ENCODE measurements at regions not wholly inside any gene's neighbourhood (a gene's known extent, or its start where the extent isn't known, plus 50 kb on each side); places are given as distances from the start of the nearest gene placed in this dataset.

DNA sequence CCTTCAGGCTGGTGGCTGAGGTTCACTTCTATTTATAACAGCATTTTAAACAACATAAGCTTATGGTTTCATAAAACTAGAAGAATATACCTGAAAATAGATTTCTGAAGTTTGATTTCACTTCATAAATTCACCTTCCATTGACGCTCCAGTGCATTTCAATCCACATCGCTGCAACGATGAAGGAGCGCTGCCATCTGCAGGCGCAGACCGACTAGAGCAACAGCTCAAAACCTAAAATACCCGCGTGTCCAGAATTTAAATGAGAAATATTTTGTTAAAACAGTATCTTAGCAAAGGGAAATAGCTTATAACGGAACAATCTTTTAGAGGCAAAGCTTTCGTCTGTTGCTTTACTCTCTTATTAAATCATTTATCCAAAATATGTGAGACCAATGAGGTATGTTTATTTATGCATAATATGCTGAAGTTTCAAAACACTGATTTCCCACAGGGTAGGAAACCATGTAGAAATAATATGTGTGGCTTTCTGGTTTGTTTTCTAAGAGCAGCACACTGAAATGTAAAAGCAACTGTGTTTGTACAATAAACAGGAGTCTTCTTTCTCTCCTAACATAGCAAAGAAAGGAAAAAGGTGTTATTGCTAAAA lies 816.4 kb upstream of the FRG1 start:
- Histone ChIP-seq H3K4me2 (ENCODE audit: low read depth, low read length) (no peak overlapping the region), H3K36me3 (ENCODE audit: control insufficient read depth, insufficient read depth, low read length) (no peaks in the 10 kb centered on the region), H3K14ac (replicated peaks; ENCODE audit: low read depth, low read length) (no peak overlapping the region), H4K8ac (ENCODE audit: low read depth in 2 of 2, low read length in 2 of 2) (peak overlapping the region in 1 of 2 experiments; percentile 66; a peak in 1 of 4 replicates), H3K4me3 (ENCODE audit: insufficient read depth, low read depth, low read length) (no peak overlapping the region), H3K23ac (ENCODE audit: low read depth, low read length) (no peak overlapping the region), H2BK20ac (ENCODE audit: low read depth, low read length) (peak overlapping the region; percentile 97), H2AK5ac (ENCODE audit: low read depth, low read length) (no peak overlapping the region), H2BK5ac (ENCODE audit: low read depth, low read length, poor library complexity, severe bottlenecking) (peak overlapping the region; percentile 25), H3K4me1 (ENCODE audit: control insufficient read depth, insufficient read depth, low read length) (peaks cover 1% of the 10 kb centered on the region; the same call in 1 of the 2 replicates), H3K9me1 (ENCODE audit: insufficient read depth, low read length) (no peaks in the 10 kb centered on the region), H2BK15ac (ENCODE audit: low read depth, low read length) (no peak overlapping the region; the same call in 2 of the 3 replicates), H3K9ac (ENCODE audit: low read depth, low read length) (no peak overlapping the region), H3K4ac (ENCODE audit: low read depth, low read length) (peak overlapping the region; percentile 84), H3K27ac (ENCODE audit: insufficient read depth, low read length) (peak overlapping the region; percentile 43; the same call in 1 of the 2 replicates), H3K79me1 (ENCODE audit: low read depth in 1 of 2, low read length in 2 of 2) (no peaks in the 10 kb centered on the region), H3K18ac (ENCODE audit: low read depth, low read length) (no peak overlapping the region), H2BK120ac (ENCODE audit: low read depth, low read length) (peak overlapping the region; percentile 87), H3K27me3 (ENCODE audit: control insufficient read depth, insufficient read depth, low read length) (no peaks in the 10 kb centered on the region), H4K5ac (ENCODE audit: low read depth, low read length) (no peak overlapping the region), H4K91ac (ENCODE audit: insufficient read depth, low read depth, low read length) (peak overlapping the region; percentile 57; the same call in 1 of the 2 replicates), H2AFZ (replicated peaks; ENCODE audit: low read length, poor library complexity) (no peak overlapping the region), H3K56ac (ENCODE audit: extremely low read depth, insufficient read depth, low read length) (0 out of 2 replicates have a peak overlapping the region, but pooled peaks have one; percentile 70), H2AK9ac (replicated peaks; ENCODE audit: low read depth, low read length, poor library complexity) (no peak overlapping the region), H4K20me1 (ENCODE audit: insufficient read depth, low read length) (no peaks in the 10 kb centered on the region), H3K9me3 (ENCODE audit: control insufficient read depth, insufficient read depth, low read length) (no peaks in the 10 kb centered on the region)
- ATAC-seq (ENCODE audit: low read depth) = peak; percentile 85
- TF ChIP-seq CTCF (conservative IDR thresholded peaks at IDR 0.05; ENCODE audit: low read depth, low read length) (peak; percentile 91), SMC3 (IDR thresholded peaks at IDR 0.05; ENCODE audit: low read depth, low read length) (peak; percentile 90), USF2 (IDR thresholded peaks at IDR 0.05; ENCODE audit: low read depth, low read length) (no peak), RAD21 (IDR thresholded peaks at IDR 0.05; ENCODE audit: low read length) (peak; percentile 97)
- intact Hi-C loops (cut with micrococcal nuclease) = loop anchor here (1.0 to 10.0 kb wide), 5 partner anchors 78 to 1518 kb away; no protein-coding TSS in a partner anchor
- in situ Hi-C loops (cut with MboI; ENCODE audit: low sequenced_read_pairs) = no loop called here
- DNase-seq = peak; percentile 74
- dilution Hi-C loops (cut with HindIII; ENCODE audit: low sequenced_read_pairs, unreplicated experiment) = no loop called here
- BruUV-seq (replicated peaks) = no TSS peak
- ChIA-PET CTCF (interaction anchor here (0.6 to 1.2 kb wide), 7 partner anchors 9 to 1287 kb away, joined by 3 to 5 read pairs (median 4); no protein-coding TSS in a partner anchor), POLR2A (ENCODE audit: unreplicated experiment) (no interaction called here)
- no CpG with 5 or more reads among the region's 10 CpGs for WGBS, 2 experiments (ENCODE audit: extremely low coverage in 2 of 2, insufficient read length in 1 of 2)

Data from IMR-90 (cell line).